ENCODE measurements at regions not wholly inside any gene's neighbourhood (a gene's known extent, or its start where the extent isn't known, plus 50 kb on each side); places are given as distances from the start of the nearest gene placed in this dataset.

GRCh38 chr1:113211467-113211866 is 138.5 kb downstream of the LRIG2 start:
- TF ChIP-seq CEBPB (IDR thresholded peaks at IDR 0.05) (no peak), EP300 (IDR thresholded peaks at IDR 0.05; ENCODE audit: borderline replicate concordance) (no peak), MAX (IDR thresholded peaks at IDR 0.05) (no peak), TAF1 (IDR thresholded peaks at IDR 0.05; ENCODE audit: low read depth) (no peak), REST (IDR thresholded peaks at IDR 0.05; ENCODE audit: low read depth) (no peak)

All from Ishikawa (cell line).